HL-60 (cell line): ENCODE measurements at regions not wholly inside any gene's neighbourhood (a gene's known extent, or its start where the extent isn't known, plus 50 kb on each side); places are given as distances from the start of the nearest gene placed in this dataset.

Experiments
- DNase-seq, 2 experiments: peaks; one replicate each; pipeline ENCODE4 v3.0.0-alpha.2; 2010 to 2020; ENCODE audit warnings: low read depth in 1 of 2, low spot score in 1 of 2
- H3K27ac ChIP-seq: fragments of 250-450 bp; sonication (Bioruptor Pico); replicated peaks from 2 replicates; pipeline ENCODE4 v1.5.1; 2020; ENCODE audit warnings: mild to moderate bottlenecking, moderate library complexity
- H3K27me3 ChIP-seq: fragments of 250-450 bp; sonication (Bioruptor Pico); 2 replicates; pipeline ENCODE4 v1.5.1; 2021; ENCODE audit warnings: mild to moderate bottlenecking, moderate library complexity; ENCODE audit not compliant: insufficient read depth, poor library complexity, severe bottlenecking
- H3K4me3 ChIP-seq: replicated peaks from 2 replicates; pipeline ENCODE4 v1.5.1; 2011; ENCODE audit warnings: mild to moderate bottlenecking, control low read depth, low read length; ENCODE audit not compliant: insufficient read depth
- GABPA ChIP-seq: IDR thresholded peaks from 2 replicates; pipeline ENCODE4 v1.6.1; 2012; ENCODE audit warnings: low read depth
- POLR2AphosphoS5 ChIP-seq: IDR thresholded peaks from 2 replicates; pipeline ENCODE4 v1.6.1; 2012; ENCODE audit warnings: low read depth
- SPI1 ChIP-seq: IDR thresholded peaks from 2 replicates; pipeline ENCODE4 v1.6.1; 2012; ENCODE audit warnings: low read depth, mild to moderate bottlenecking, borderline replicate concordance
- TF ChIP-seq, protein P1 (sequence below): IDR thresholded peaks from 2 replicates; pipeline ENCODE4 v1.6.1; 2012; ENCODE audit warnings: low read depth; ENCODE audit not compliant: insufficient replicate concordance
- TF ChIP-seq, protein P2 (sequence below): IDR thresholded peaks from one replicate; pipeline ENCODE4 v1.5.1; 2011; ENCODE audit warnings: low read length, control low read depth, inconsistent platforms; ENCODE audit not compliant: insufficient read depth

DNA sequence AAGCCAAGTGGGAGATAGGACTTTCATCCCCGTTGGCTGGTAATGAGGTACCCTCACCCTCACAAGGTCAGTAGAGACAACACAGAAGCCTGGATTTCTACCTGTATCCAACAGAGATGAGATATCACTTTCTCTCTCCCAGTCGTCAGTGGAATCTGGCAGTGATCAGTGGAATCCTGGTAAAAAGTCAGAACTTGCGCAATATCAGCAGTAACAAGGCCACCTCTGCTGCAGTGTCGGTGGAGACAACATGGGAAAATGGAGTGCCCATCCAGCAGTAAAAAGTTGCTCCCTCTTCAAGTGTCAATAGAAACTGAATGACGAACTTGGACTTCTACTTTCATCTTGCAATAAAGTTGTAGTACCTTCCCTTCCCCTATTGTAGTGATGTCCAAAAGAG lies 615.9 kb downstream of the ETS1 start:
- no peak overlapping the region for H3K4me3 ChIP-seq
- DNase-seq = no peak
- no peaks in the 10 kb centered on the region for H3K27me3 ChIP-seq
- H3K27ac ChIP-seq = no peak overlapping the region
- TF ChIP-seq, protein P1, sequence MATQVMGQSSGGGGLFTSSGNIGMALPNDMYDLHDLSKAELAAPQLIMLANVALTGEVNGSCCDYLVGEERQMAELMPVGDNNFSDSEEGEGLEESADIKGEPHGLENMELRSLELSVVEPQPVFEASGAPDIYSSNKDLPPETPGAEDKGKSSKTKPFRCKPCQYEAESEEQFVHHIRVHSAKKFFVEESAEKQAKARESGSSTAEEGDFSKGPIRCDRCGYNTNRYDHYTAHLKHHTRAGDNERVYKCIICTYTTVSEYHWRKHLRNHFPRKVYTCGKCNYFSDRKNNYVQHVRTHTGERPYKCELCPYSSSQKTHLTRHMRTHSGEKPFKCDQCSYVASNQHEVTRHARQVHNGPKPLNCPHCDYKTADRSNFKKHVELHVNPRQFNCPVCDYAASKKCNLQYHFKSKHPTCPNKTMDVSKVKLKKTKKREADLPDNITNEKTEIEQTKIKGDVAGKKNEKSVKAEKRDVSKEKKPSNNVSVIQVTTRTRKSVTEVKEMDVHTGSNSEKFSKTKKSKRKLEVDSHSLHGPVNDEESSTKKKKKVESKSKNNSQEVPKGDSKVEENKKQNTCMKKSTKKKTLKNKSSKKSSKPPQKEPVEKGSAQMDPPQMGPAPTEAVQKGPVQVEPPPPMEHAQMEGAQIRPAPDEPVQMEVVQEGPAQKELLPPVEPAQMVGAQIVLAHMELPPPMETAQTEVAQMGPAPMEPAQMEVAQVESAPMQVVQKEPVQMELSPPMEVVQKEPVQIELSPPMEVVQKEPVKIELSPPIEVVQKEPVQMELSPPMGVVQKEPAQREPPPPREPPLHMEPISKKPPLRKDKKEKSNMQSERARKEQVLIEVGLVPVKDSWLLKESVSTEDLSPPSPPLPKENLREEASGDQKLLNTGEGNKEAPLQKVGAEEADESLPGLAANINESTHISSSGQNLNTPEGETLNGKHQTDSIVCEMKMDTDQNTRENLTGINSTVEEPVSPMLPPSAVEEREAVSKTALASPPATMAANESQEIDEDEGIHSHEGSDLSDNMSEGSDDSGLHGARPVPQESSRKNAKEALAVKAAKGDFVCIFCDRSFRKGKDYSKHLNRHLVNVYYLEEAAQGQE = no peak
- TF ChIP-seq, protein P2, sequence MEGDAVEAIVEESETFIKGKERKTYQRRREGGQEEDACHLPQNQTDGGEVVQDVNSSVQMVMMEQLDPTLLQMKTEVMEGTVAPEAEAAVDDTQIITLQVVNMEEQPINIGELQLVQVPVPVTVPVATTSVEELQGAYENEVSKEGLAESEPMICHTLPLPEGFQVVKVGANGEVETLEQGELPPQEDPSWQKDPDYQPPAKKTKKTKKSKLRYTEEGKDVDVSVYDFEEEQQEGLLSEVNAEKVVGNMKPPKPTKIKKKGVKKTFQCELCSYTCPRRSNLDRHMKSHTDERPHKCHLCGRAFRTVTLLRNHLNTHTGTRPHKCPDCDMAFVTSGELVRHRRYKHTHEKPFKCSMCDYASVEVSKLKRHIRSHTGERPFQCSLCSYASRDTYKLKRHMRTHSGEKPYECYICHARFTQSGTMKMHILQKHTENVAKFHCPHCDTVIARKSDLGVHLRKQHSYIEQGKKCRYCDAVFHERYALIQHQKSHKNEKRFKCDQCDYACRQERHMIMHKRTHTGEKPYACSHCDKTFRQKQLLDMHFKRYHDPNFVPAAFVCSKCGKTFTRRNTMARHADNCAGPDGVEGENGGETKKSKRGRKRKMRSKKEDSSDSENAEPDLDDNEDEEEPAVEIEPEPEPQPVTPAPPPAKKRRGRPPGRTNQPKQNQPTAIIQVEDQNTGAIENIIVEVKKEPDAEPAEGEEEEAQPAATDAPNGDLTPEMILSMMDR = no peak
- TF ChIP-seq POLR2AphosphoS5 (no peak), SPI1 (no peak), GABPA (no peak)

DNA sequence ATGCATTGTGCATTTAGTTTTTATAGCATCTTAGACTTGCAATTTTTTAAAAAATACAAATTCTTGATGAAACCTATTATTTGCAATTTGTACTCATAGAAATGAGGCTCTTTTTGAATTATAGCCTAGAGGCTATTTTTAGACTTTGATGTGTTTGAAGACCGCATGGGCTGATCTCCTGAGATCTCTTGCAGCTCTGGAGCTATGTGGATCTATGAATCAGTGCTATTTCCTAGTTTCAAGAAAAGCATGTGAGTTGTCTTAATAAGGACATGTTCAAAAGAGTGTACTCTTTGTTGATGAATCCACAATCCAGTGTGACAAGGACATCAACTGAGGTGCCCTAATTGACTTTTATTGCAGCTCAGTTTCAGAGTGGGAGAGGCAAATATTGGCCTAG lies 620.5 kb downstream of the ETS1 start:
- TF ChIP-seq SPI1 (no peak), GABPA (no peak), POLR2AphosphoS5 (no peak)
- TF ChIP-seq, protein P2 = no peak
- TF ChIP-seq, protein P1 = no peak
- Histone ChIP-seq H3K27me3 (peaks cover 2% of the 10 kb centered on the region), H3K4me3 (no peak overlapping the region), H3K27ac (no peak overlapping the region)
- DNase-seq = no peak

DNA sequence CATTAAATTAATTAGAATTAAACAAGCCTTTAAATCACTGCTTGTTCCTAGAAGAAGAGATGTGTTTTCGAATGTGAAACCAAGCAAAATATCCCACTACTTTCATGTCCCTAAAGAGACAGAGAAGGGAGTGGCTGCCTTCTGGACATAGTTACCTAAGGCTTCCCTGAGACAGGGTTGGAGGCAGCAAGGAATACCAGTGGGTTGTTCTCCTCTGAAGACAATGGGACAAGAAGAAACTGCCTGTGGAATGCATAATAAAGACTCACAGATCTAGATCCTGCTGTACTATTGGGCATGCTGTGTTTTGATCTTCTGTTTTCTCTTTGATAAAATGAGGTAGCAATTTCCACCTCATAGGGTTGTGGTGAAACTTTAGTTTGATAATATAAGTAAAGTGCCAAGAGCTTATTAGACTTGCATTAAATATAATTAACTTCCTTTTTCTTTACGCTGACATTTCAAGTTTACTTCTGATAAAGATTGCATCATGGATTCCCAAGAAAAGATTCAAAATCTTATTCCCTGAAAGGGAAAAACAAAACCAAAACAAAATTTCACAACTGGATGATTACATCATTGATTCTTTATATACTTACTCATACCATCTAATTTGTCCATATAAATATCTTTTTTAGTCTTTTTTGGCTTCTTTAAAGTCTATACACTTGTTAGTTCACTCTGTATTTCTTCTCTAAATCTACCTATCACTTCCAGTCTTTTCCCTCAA lies 621.3 kb downstream of the ETS1 start:
- DNase-seq = no peak
- TF ChIP-seq, protein P2 = no peak
- TF ChIP-seq, protein P1 = no peak
- TF ChIP-seq SPI1 (no peak), GABPA (no peak), POLR2AphosphoS5 (no peak)
- Histone ChIP-seq H3K4me3 (no peak overlapping the region), H3K27me3 (peaks cover 2% of the 10 kb centered on the region), H3K27ac (no peak overlapping the region)
